NCI-H2196 treated with DMSO at 0.1 percent for 48 hours (cell line): ENCODE measurements at regions not wholly inside any gene's neighbourhood (a gene's known extent, or its start where the extent isn't known, plus 50 kb on each side); places are given as distances from the start of the nearest gene placed in this dataset.
"Not testable (repeated sequence)": the region's sequence is repeated elsewhere in the genome, so short reads cannot be mapped to it uniquely, and the experiment has no call there.

Experiments used
- DNase-seq: peaks from one replicate; lab custom pipeline; 2025; ENCODE audit not compliant: unreplicated experiment; lab: John Stamatoyannopoulos, UW

GRCh38 chr4:14338585-14339265 lies 663.6 kb upstream of the CPEB2 start:
- DNase-seq, result no peak

- DNase-seq, result no peak
Observed at GRCh38 chr4:14339715-14340114, 662.6 kb upstream of the CPEB2 start.

GRCh38 chr4:14340321-14340720 lies 662.0 kb upstream of the CPEB2 start:
- DNase-seq, result no peak

- DNase-seq, result no peak
Observed at GRCh38 chr4:14343961-14344360, 658.3 kb upstream of the CPEB2 start.

GRCh38 chr4:14345356-14345775 lies 656.9 kb upstream of the CPEB2 start:
- no peak for DNase-seq

- no peak for DNase-seq
Observed at GRCh38 chr4:14347526-14347925, 654.8 kb upstream of the CPEB2 start.

GRCh38 chr4:14348506-14348905 lies 653.8 kb upstream of the CPEB2 start:
- DNase-seq, result no peak

- not testable (repeated sequence) for DNase-seq
Observed at GRCh38 chr4:14358544-14359160, 643.6 kb upstream of the CPEB2 start.

- DNase-seq, result no peak
Observed at GRCh38 chr4:14359991-14360390, 642.3 kb upstream of the CPEB2 start.

- DNase-seq, result no peak
Observed at GRCh38 chr4:14361084-14361483, 641.2 kb upstream of the CPEB2 start.

- no peak for DNase-seq
Observed at GRCh38 chr4:14362385-14362784, 639.9 kb upstream of the CPEB2 start.

- DNase-seq, result no peak
Observed at GRCh38 chr4:14364953-14365536, 637.2 kb upstream of the CPEB2 start.

- DNase-seq, result no peak
Observed at GRCh38 chr4:14368391-14368790, 633.9 kb upstream of the CPEB2 start.

- DNase-seq, result no peak
Observed at GRCh38 chr4:14371131-14371530, 631.1 kb upstream of the CPEB2 start.

GRCh38 chr4:14375816-14376215 lies 626.5 kb upstream of the CPEB2 start:
- no peak for DNase-seq

- no peak for DNase-seq
Observed at GRCh38 chr4:14379183-14379582, 623.1 kb upstream of the CPEB2 start.

- no peak for DNase-seq
Observed at GRCh38 chr4:14383652-14384051, 618.6 kb upstream of the CPEB2 start.

GRCh38 chr4:14384824-14385223 lies 617.5 kb upstream of the CPEB2 start:
- no peak for DNase-seq

GRCh38 chr4:14386196-14386595 lies 616.1 kb upstream of the CPEB2 start:
- DNase-seq, result no peak

- DNase-seq, result no peak
Observed at GRCh38 chr4:14387647-14388046, 614.6 kb upstream of the CPEB2 start.

- DNase-seq, result no peak
Observed at GRCh38 chr4:14392378-14392777, 609.9 kb upstream of the CPEB2 start.

- no peak for DNase-seq
Observed at GRCh38 chr4:14396183-14396582, 606.1 kb upstream of the CPEB2 start.

- no peak for DNase-seq
Observed at GRCh38 chr4:14399848-14400247, 602.4 kb upstream of the CPEB2 start.
